ENCODE measurements at regions not wholly inside any gene's neighbourhood (a gene's known extent, or its start where the extent isn't known, plus 50 kb on each side); places are given as distances from the start of the nearest gene placed in this dataset.

- TF ChIP-seq CTCF (IDR thresholded peaks at IDR 0.05) (no peak), POLR2A (IDR thresholded peaks at IDR 0.05) (no peak)
Measured at GRCh38 chr10:49243139-49243538, 54.9 kb upstream of the TMEM273 start.
